Trophoblast cell (in vitro differentiated cells and primary cell): ENCODE measurements at regions not wholly inside any gene's neighbourhood (a gene's known extent, or its start where the extent isn't known, plus 50 kb on each side); places are given as distances from the start of the nearest gene placed in this dataset.

ENCODE experiments used
- DNase-seq, 2 donors: peaks; one replicate each; pipeline ENCODE4 v3.0.0-alpha.2; 2016
- H2AFZ ChIP-seq: 2 replicates; pipeline ENCODE4 v1.6.1; 2013; ENCODE audit warnings: low read length, moderate library complexity, mild to moderate bottlenecking; ENCODE audit not compliant: insufficient read depth, poor library complexity
- H2AK5ac ChIP-seq: 2 replicates; pipeline ENCODE4 v1.6.1; 2013; ENCODE audit warnings: mild to moderate bottlenecking, low read length
- H2BK120ac ChIP-seq: 2 replicates; pipeline ENCODE4 v1.6.1; 2013; ENCODE audit warnings: low read length, mild to moderate bottlenecking, moderate library complexity; ENCODE audit not compliant: insufficient read depth, poor library complexity
- H2BK12ac ChIP-seq: 2 replicates; pipeline ENCODE4 v1.6.1; 2013; ENCODE audit warnings: mild to moderate bottlenecking, low read length, moderate library complexity
- H2BK5ac ChIP-seq: 2 replicates; pipeline ENCODE4 v1.6.1; 2013; ENCODE audit warnings: low read length, low read depth, moderate library complexity, mild to moderate bottlenecking; ENCODE audit not compliant: poor library complexity
- H3K14ac ChIP-seq: 2 replicates; pipeline ENCODE4 v1.6.1; 2013; ENCODE audit warnings: mild to moderate bottlenecking, low read length
- H3K18ac ChIP-seq: 2 replicates; pipeline ENCODE4 v1.6.1; 2013; ENCODE audit warnings: mild to moderate bottlenecking, low read length
- H3K23ac ChIP-seq: 2 replicates; pipeline ENCODE4 v1.6.1; 2013; ENCODE audit warnings: low read length
- H3K27ac ChIP-seq: 2 replicates; pipeline ENCODE4 v1.5.1; 2013; ENCODE audit warnings: low read depth, mild to moderate bottlenecking, inconsistent platforms, low read length, moderate library complexity
- H3K27me3 ChIP-seq: 2 replicates; pipeline ENCODE4 v1.6.1; 2013; ENCODE audit warnings: inconsistent platforms, mild to moderate bottlenecking, low read length, moderate library complexity; ENCODE audit not compliant: insufficient read depth
- H3K36me3 ChIP-seq, 2 experiments: 1 replicate in 1 of 2; 2 replicates in 1 of 2; pipeline ENCODE4 v1.6.1; 2013; ENCODE audit warnings: low read length in 2 of 2, mild to moderate bottlenecking in 2 of 2, moderate library complexity in 1 of 2; ENCODE audit not compliant: insufficient read depth in 2 of 2, control insufficient read depth in 1 of 2
- H3K4ac ChIP-seq: 2 replicates; pipeline ENCODE4 v1.6.1; 2013; ENCODE audit warnings: low read depth, mild to moderate bottlenecking, low read length, moderate library complexity
- H3K4me1 ChIP-seq, 2 experiments: 1 replicate in 1 of 2; 2 replicates in 1 of 2; pipeline ENCODE4 v1.6.1; 2013; ENCODE audit warnings: low read length in 2 of 2, mild to moderate bottlenecking in 2 of 2, moderate library complexity in 1 of 2; ENCODE audit not compliant: insufficient read depth in 2 of 2, control insufficient read depth in 1 of 2
- H3K4me2 ChIP-seq: 2 replicates; pipeline ENCODE4 v1.6.1; 2013; ENCODE audit warnings: inconsistent platforms, mild to moderate bottlenecking, low read length, moderate library complexity
- H3K4me3 ChIP-seq: 2 replicates; pipeline ENCODE4 v1.5.1; 2013; ENCODE audit warnings: mild to moderate bottlenecking, low read depth, low read length, inconsistent platforms
- H3K79me1 ChIP-seq: one replicate; pipeline ENCODE4 v1.6.1; 2013; ENCODE audit warnings: low read length
- H3K79me2 ChIP-seq: 2 replicates; pipeline ENCODE4 v1.6.1; 2013; ENCODE audit warnings: low read length, mild to moderate bottlenecking; ENCODE audit not compliant: control insufficient read depth, insufficient read depth, poor library complexity
- H3K9ac ChIP-seq: 2 replicates; pipeline ENCODE4 v1.6.1; 2013; ENCODE audit warnings: mild to moderate bottlenecking, low read length
- H3K9me3 ChIP-seq: 2 replicates; pipeline ENCODE4 v1.6.1; 2013; ENCODE audit warnings: low read depth, mild to moderate bottlenecking, control low read depth, inconsistent platforms, low read length; ENCODE audit not compliant: insufficient read depth
- H4K12ac ChIP-seq: 2 replicates; pipeline ENCODE4 v1.6.1; 2013; ENCODE audit warnings: low read depth, mild to moderate bottlenecking, low read length, moderate library complexity
- H4K8ac ChIP-seq: 2 replicates; pipeline ENCODE4 v1.6.1; 2013; ENCODE audit warnings: low read depth, mild to moderate bottlenecking, low read length, moderate library complexity
- H4K91ac ChIP-seq: one replicate; pipeline ENCODE4 v1.6.1; 2013; ENCODE audit warnings: low read depth, mild to moderate bottlenecking, low read length, moderate library complexity
- whole genome bisulfite sequencing: extraction: QIAGEN DNeasy Blood & Tissue Kit; methylation state at CpG from one replicate; pipeline ENCODE4 v1.1.7; 2013; ENCODE audit warnings: missing lambda C conversion rate; ENCODE audit not compliant: insufficient read length, insufficient coverage; ENCODE audit errors: extremely low coverage; 5-methylcytosine and 5-hydroxymethylcytosine counted together

- Histone ChIP-seq H3K27me3 (no peaks in the 10 kb centered on the region), H3K27ac (no peak overlapping the region), H2AK5ac (no peak overlapping the region), H3K14ac (no peak overlapping the region), H3K9me3 (no peaks in the 10 kb centered on the region), H3K18ac (no peak overlapping the region), H2BK5ac (no peak overlapping the region), H3K9ac (no peak overlapping the region), H2AFZ (no peak overlapping the region), H4K8ac (no peak overlapping the region), H2BK120ac (no peak overlapping the region), H3K23ac (no peak overlapping the region), H3K4me2 (no peak overlapping the region), H2BK12ac (no peak overlapping the region), H3K4me1 (peaks cover 0 to under 1% of the 10 kb centered on the region in 2 experiments), H3K79me1 (no peaks in the 10 kb centered on the region), H4K12ac (no peak overlapping the region), H3K4ac (no peak overlapping the region), H3K4me3 (no peak overlapping the region), H4K91ac (no peak overlapping the region), H3K36me3 (no peaks in the 10 kb centered on the region), H3K79me2 (no peaks in the 10 kb centered on the region)
- DNase-seq, result no peak
- no CpG with 5 or more reads among the region's 4 CpGs for WGBS
Observed at GRCh38 chr13:44790289-44790688, 199.0 kb downstream of the NUFIP1 start.

- WGBS, result no CpG with 5 or more reads among the region's 7 CpGs
- Histone ChIP-seq H2AFZ (no peak overlapping the region), H3K4me3 (no peak overlapping the region), H3K4ac (no peak overlapping the region), H3K79me2 (no peaks in the 10 kb centered on the region), H2BK12ac (no peak overlapping the region), H2BK120ac (no peak overlapping the region), H3K27ac (no peak overlapping the region), H2AK5ac (no peak overlapping the region), H3K18ac (no peak overlapping the region), H3K23ac (no peak overlapping the region), H3K27me3 (no peaks in the 10 kb centered on the region), H3K14ac (no peak overlapping the region), H3K79me1 (no peaks in the 10 kb centered on the region), H4K91ac (no peak overlapping the region), H3K9ac (no peak overlapping the region), H3K4me1 (no peaks in the 10 kb centered on the region), H3K4me2 (no peak overlapping the region), H4K12ac (no peak overlapping the region), H3K36me3 (no peaks in the 10 kb centered on the region), H3K9me3 (no peaks in the 10 kb centered on the region), H2BK5ac (no peak overlapping the region), H4K8ac (no peak overlapping the region)
- no peak for DNase-seq
Observed at GRCh38 chr13:44787617-44788016, 201.7 kb downstream of the NUFIP1 start.

- Histone ChIP-seq H3K4ac (no peak overlapping the region), H3K4me1 (no peaks in the 10 kb centered on the region), H4K8ac (no peak overlapping the region), H3K9me3 (no peaks in the 10 kb centered on the region), H3K9ac (no peak overlapping the region), H3K18ac (no peak overlapping the region), H3K14ac (no peak overlapping the region), H4K12ac (no peak overlapping the region), H3K79me2 (no peaks in the 10 kb centered on the region), H2AFZ (no peak overlapping the region), H3K79me1 (no peaks in the 10 kb centered on the region), H2BK5ac (no peak overlapping the region), H2BK12ac (no peak overlapping the region), H3K4me2 (no peak overlapping the region), H3K36me3 (no peaks in the 10 kb centered on the region), H4K91ac (no peak overlapping the region), H3K4me3 (no peak overlapping the region), H3K27me3 (no peaks in the 10 kb centered on the region), H3K27ac (no peak overlapping the region), H2BK120ac (no peak overlapping the region), H3K23ac (no peak overlapping the region), H2AK5ac (no peak overlapping the region)
- no CpG with 5 or more reads among the region's 3 CpGs for WGBS
- no peak for DNase-seq
Observed at GRCh38 chr13:44786756-44787155, 202.5 kb downstream of the NUFIP1 start.

- DNase-seq, result no peak
- no peak overlapping the region for H3K18ac ChIP-seq
- no peak overlapping the region for H3K4me3 ChIP-seq
- no peak overlapping the region for H3K4ac ChIP-seq
- H3K9me3 ChIP-seq, result no peaks in the 10 kb centered on the region
- H3K27ac ChIP-seq, result no peak overlapping the region
- no peaks in the 10 kb centered on the region for H3K4me1 ChIP-seq
- H4K12ac ChIP-seq, result no peak overlapping the region
- no peak overlapping the region for H4K91ac ChIP-seq
- no peaks in the 10 kb centered on the region for H3K27me3 ChIP-seq
- H3K79me1 ChIP-seq, result no peaks in the 10 kb centered on the region
- H2BK120ac ChIP-seq, result no peak overlapping the region
- no peak overlapping the region for H3K4me2 ChIP-seq
- no peaks in the 10 kb centered on the region for H3K79me2 ChIP-seq
- no peak overlapping the region for H3K23ac ChIP-seq
- H3K14ac ChIP-seq, result no peak overlapping the region
- H2AK5ac ChIP-seq, result no peak overlapping the region
- H3K9ac ChIP-seq, result no peak overlapping the region
- WGBS, result no CpG with 5 or more reads among the region's 3 CpGs
- H2AFZ ChIP-seq, result no peak overlapping the region
- no peak overlapping the region for H2BK5ac ChIP-seq
- no peaks in the 10 kb centered on the region for H3K36me3 ChIP-seq
- H2BK12ac ChIP-seq, result no peak overlapping the region
- H4K8ac ChIP-seq, result no peak overlapping the region
Observed at GRCh38 chr13:44785401-44785800, 203.9 kb downstream of the NUFIP1 start.
